ENCODE measurements at regions not wholly inside any gene's neighbourhood (a gene's known extent, or its start where the extent isn't known, plus 50 kb on each side); places are given as distances from the start of the nearest gene placed in this dataset.

DNA sequence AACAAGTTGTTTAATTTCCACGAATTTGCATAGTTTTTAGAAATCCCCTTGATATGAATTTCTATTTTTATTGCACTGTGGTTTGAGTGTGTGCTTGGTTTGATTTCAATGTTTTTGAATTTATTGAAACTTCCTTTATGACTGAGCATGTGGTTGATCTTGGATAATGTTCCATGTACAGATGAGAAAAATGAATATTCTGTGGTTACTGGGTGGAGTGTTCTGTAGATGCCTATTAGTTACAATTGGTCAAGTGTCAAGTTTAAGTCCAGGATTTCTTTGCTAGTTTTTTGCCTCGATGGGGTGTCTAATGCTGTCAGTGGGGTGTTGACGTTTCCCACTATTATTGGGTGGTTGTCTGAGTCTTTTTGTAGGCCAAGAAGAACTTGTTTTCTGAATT is 319.5 kb upstream of the ACTBL2 start:
- TF ChIP-seq, protein P1, sequence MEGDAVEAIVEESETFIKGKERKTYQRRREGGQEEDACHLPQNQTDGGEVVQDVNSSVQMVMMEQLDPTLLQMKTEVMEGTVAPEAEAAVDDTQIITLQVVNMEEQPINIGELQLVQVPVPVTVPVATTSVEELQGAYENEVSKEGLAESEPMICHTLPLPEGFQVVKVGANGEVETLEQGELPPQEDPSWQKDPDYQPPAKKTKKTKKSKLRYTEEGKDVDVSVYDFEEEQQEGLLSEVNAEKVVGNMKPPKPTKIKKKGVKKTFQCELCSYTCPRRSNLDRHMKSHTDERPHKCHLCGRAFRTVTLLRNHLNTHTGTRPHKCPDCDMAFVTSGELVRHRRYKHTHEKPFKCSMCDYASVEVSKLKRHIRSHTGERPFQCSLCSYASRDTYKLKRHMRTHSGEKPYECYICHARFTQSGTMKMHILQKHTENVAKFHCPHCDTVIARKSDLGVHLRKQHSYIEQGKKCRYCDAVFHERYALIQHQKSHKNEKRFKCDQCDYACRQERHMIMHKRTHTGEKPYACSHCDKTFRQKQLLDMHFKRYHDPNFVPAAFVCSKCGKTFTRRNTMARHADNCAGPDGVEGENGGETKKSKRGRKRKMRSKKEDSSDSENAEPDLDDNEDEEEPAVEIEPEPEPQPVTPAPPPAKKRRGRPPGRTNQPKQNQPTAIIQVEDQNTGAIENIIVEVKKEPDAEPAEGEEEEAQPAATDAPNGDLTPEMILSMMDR (IDR thresholded peaks at IDR 0.05 in 8 of 11, conservative IDR thresholded peaks at IDR 0.05 in 3 of 11) = no peak
- TF ChIP-seq POLR2AphosphoS5 (IDR thresholded peaks at IDR 0.05) (no peak), POLR2A (IDR thresholded peaks at IDR 0.05) (no peak)

Measured in spleen (tissue), 7 donors.